ENCODE measurements at regions not wholly inside any gene's neighbourhood (a gene's known extent, or its start where the extent isn't known, plus 50 kb on each side); places are given as distances from the start of the nearest gene placed in this dataset.

DNA sequence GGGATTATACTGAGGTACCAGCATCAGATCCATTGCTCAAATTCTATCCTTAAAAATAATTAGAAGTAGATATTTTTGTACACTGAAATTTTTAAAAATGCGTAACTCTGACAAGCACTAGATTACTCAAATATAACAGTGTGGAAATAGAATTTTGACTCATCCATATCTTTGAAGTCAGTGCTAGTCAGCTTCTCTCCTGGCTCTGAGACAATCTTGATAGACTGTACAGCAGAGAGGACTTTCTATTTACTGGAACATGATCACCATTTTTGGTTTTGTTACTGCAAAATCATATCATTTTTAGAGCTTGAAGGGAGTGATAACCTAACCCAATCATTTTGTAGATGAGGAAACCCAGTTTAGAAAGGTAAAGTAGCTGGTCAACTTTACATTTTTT is 195.0 kb downstream of the MTERF1 start:
- no peaks in the 10 kb centered on the region for H3K4me1 ChIP-seq
- no peak overlapping the region for H3K27ac ChIP-seq
- H3K27me3 ChIP-seq, result no peaks in the 10 kb centered on the region
- no peaks in the 10 kb centered on the region for H3K36me3 ChIP-seq
- WGBS, result 80% methylated on average over 1 of the region's 1 CpG
- TF ChIP-seq, protein P1, sequence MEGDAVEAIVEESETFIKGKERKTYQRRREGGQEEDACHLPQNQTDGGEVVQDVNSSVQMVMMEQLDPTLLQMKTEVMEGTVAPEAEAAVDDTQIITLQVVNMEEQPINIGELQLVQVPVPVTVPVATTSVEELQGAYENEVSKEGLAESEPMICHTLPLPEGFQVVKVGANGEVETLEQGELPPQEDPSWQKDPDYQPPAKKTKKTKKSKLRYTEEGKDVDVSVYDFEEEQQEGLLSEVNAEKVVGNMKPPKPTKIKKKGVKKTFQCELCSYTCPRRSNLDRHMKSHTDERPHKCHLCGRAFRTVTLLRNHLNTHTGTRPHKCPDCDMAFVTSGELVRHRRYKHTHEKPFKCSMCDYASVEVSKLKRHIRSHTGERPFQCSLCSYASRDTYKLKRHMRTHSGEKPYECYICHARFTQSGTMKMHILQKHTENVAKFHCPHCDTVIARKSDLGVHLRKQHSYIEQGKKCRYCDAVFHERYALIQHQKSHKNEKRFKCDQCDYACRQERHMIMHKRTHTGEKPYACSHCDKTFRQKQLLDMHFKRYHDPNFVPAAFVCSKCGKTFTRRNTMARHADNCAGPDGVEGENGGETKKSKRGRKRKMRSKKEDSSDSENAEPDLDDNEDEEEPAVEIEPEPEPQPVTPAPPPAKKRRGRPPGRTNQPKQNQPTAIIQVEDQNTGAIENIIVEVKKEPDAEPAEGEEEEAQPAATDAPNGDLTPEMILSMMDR (IDR thresholded peaks at IDR 0.05), result no peak
- TF ChIP-seq POLR2A (IDR thresholded peaks at IDR 0.05) (no peak), EP300 (IDR thresholded peaks at IDR 0.05) (no peak), POLR2AphosphoS5 (IDR thresholded peaks at IDR 0.05) (no peak)
- no peaks in the 10 kb centered on the region for H3K9me3 ChIP-seq
- H3K4me3 ChIP-seq, result no peak overlapping the region
- no peak for DNase-seq (ENCODE audit: low spot score in 2 of 2)

DNA sequence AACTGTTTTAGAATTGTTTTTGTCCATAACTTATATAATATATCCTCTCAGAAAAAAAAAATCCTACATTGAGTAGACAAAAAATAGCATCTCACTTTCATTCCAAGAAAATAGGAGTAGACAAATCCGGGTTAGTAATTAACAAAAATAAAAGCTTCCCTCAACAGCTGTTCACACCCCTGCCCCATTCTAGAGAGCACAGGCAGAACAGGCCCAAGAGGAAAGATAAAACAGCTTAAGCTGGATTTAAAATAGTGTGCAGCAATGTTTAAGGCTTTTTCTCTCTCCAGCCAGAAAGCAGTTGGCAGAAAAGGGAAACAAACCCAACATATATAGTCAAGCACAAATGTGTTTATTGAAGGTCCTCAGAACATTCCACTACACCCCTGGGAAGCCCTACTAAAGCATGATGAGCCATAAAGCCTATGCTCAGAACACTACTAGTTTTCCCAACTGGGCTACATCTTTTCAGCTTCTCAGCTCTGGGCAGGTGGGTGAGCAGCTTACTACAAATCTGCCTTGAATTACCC is 189.9 kb downstream of the MTERF1 start:
- no peaks in the 10 kb centered on the region for H3K27me3 ChIP-seq
- no peaks in the 10 kb centered on the region for H3K4me1 ChIP-seq
- no peaks in the 10 kb centered on the region for H3K9me3 ChIP-seq
- no peaks in the 10 kb centered on the region for H3K36me3 ChIP-seq
- no peak overlapping the region for H3K27ac ChIP-seq
- WGBS, result 69% methylated on average over 1 of the region's 1 CpG
- no peak for DNase-seq (ENCODE audit: low spot score in 2 of 2)
- TF ChIP-seq POLR2A (IDR thresholded peaks at IDR 0.05), result no peak
- TF ChIP-seq, protein P1 (IDR thresholded peaks at IDR 0.05), result no peak
- no peak for TF ChIP-seq POLR2AphosphoS5 (IDR thresholded peaks at IDR 0.05)
- no peak for TF ChIP-seq EP300 (IDR thresholded peaks at IDR 0.05)
- H3K4me3 ChIP-seq, result no peak overlapping the region

DNA sequence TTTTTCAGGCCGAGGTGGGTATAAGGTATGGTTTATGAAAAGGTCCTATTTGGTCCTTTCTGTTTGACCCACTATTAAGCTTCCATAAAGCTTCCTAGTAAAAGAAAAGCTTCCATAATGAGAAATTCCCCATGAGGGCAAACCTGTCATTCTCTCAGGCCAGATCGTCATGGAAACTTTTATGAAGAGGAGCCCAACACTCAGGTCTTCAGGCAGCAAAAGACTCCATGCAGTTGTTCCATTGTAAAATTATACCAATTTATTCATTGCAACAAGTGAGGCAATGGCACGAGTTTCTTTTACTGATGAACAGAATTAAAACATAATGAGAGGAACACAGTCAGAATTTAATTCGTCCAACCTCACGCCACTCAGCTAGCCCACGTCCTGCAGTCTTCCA is 188.6 kb downstream of the MTERF1 start:
- 95% methylated on average over 6 of the region's 6 CpGs for WGBS

DNA sequence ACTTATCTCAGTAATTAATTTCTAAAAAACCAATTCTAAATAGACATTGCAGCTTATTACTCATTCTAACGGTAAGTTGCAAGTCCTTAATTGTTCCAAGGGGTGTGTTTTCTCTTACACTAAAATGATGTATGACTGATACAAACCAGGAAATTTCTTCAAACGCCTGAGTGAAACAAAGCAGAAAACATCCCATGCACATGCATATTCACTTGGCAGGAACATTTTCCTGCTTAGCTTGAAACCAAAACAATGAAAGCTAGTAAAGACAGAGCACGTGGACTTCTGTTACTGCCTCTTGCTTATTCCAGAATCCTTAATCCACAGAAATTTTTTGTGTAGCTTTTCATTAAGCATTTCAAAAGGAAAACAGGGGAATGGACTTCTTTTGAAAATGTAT is 187.7 kb downstream of the MTERF1 start:
- Histone ChIP-seq H3K4me3 (no peak overlapping the region), H3K27me3 (no peaks in the 10 kb centered on the region), H3K36me3 (no peaks in the 10 kb centered on the region), H3K27ac (no peak overlapping the region), H3K9me3 (no peaks in the 10 kb centered on the region), H3K4me1 (no peaks in the 10 kb centered on the region)
- no peak for DNase-seq (ENCODE audit: low spot score in 2 of 2)
- no peak for TF ChIP-seq POLR2AphosphoS5 (IDR thresholded peaks at IDR 0.05)
- TF ChIP-seq, protein P1 (IDR thresholded peaks at IDR 0.05), result no peak
- no peak for TF ChIP-seq POLR2A (IDR thresholded peaks at IDR 0.05)
- TF ChIP-seq EP300 (IDR thresholded peaks at IDR 0.05), result no peak
- 26% methylated on average over 3 of the region's 3 CpGs for WGBS

More for the DNA sequence above, 188.6 kb downstream of the MTERF1 start:
- Histone ChIP-seq H3K4me3 (no peak overlapping the region), H3K27ac (no peak overlapping the region), H3K4me1 (no peaks in the 10 kb centered on the region), H3K27me3 (no peaks in the 10 kb centered on the region), H3K36me3 (no peaks in the 10 kb centered on the region), H3K9me3 (no peaks in the 10 kb centered on the region)
- no peak for DNase-seq (ENCODE audit: low spot score in 2 of 2)
- TF ChIP-seq, protein P1 (IDR thresholded peaks at IDR 0.05), result no peak
- TF ChIP-seq EP300 (IDR thresholded peaks at IDR 0.05) (no peak), POLR2AphosphoS5 (IDR thresholded peaks at IDR 0.05) (no peak), POLR2A (IDR thresholded peaks at IDR 0.05) (no peak)

DNA sequence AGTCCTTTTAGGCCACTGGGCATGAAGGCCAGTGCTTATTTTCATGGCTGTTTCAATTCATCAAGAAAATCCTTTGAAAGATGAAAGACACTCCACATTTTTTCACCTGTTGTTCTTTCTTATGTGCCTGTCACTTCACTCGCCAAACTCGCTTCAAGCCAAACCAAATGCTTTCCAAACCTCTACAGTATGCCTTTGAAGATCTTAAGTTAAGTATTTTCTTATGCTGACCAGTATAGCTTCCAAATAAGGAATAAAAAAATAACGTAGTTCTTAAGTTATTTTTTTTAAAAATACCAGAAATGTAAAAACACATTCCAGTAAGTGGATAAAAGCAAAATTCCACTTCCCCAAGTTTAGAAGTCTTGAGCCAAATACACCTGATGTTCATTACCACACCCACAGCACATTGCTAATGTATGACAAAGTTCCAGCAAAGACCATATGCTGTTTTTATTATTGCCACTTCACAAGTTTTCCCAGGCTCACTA is 186.1 kb downstream of the MTERF1 start:
- no peak for TF ChIP-seq POLR2A (IDR thresholded peaks at IDR 0.05)
- no peak for TF ChIP-seq POLR2AphosphoS5 (IDR thresholded peaks at IDR 0.05)
- TF ChIP-seq, protein P1 (IDR thresholded peaks at IDR 0.05), result no peak
- no peak for TF ChIP-seq EP300 (IDR thresholded peaks at IDR 0.05)
- 51% methylated on average over 3 of the region's 3 CpGs for WGBS
- H3K4me1 ChIP-seq, result no peaks in the 10 kb centered on the region
- DNase-seq (ENCODE audit: low spot score in 2 of 2), result no peak
- no peaks in the 10 kb centered on the region for H3K27me3 ChIP-seq
- H3K36me3 ChIP-seq, result no peaks in the 10 kb centered on the region
- H3K4me3 ChIP-seq, result no peak overlapping the region
- no peak overlapping the region for H3K27ac ChIP-seq
- no peaks in the 10 kb centered on the region for H3K9me3 ChIP-seq

Measured in suprapubic skin (tissue), 4 donors.